GM23338 (cell line): ENCODE measurements at regions not wholly inside any gene's neighbourhood (a gene's known extent, or its start where the extent isn't known, plus 50 kb on each side); places are given as distances from the start of the nearest gene placed in this dataset.
A peak's percentile ranks its signal among the peaks of the same experiment; 100 is the strongest.

Source experiments
- ATAC-seq: fragments of 200-7000 bp; cut with Tn5 transposase; 3 replicates; pipeline ENCODE4 v1.9.1; 2020
- DNase-seq: peaks from one replicate; pipeline ENCODE4 v3.0.0-alpha.2; 2015; ENCODE audit warnings: low spot score
- H2AFZ ChIP-seq: fragments of 200-600 bp; sonication (generic); 2 replicates; pipeline ENCODE4 v1.8.0; 2016; ENCODE audit warnings: antibody characterized with exemption, mild to moderate bottlenecking, moderate library complexity
- H3F3A ChIP-seq: fragments of 200-600 bp; sonication (generic); replicated peaks from 2 replicates; pipeline ENCODE4 v1.8.0; 2017; ENCODE audit warnings: antibody characterized with exemption, mixed run types, low read depth
- H3K27ac ChIP-seq: fragments of 200-600 bp; sonication (generic); 2 replicates; pipeline ENCODE4 v1.6.1; 2016; ENCODE audit warnings: low read depth
- H3K27me3 ChIP-seq: fragments of 200-600 bp; sonication (generic); 2 replicates; pipeline ENCODE4 v1.8.0; 2016; ENCODE audit warnings: mild to moderate bottlenecking, mixed run types, moderate library complexity; ENCODE audit not compliant: insufficient read depth
- H3K36me3 ChIP-seq: fragments of 200-600 bp; sonication (generic); 2 replicates; pipeline ENCODE4 v1.8.0; 2016; ENCODE audit warnings: mild to moderate bottlenecking; ENCODE audit not compliant: insufficient read depth
- H3K4me1 ChIP-seq: fragments of 200-600 bp; sonication (generic); 2 replicates; pipeline ENCODE4 v1.8.0; 2016; ENCODE audit warnings: mild to moderate bottlenecking, moderate library complexity; ENCODE audit not compliant: insufficient read depth
- H3K4me2 ChIP-seq: fragments of 200-600 bp; sonication (generic); 2 replicates; pipeline ENCODE4 v1.7.1; 2017; ENCODE audit warnings: mixed run types
- H3K4me3 ChIP-seq: fragments of 200-600 bp; sonication (generic); 2 replicates; pipeline ENCODE4 v1.6.1; 2016; ENCODE audit warnings: mixed run types
- H3K79me2 ChIP-seq: fragments of 200-600 bp; sonication (generic); replicated peaks from 2 replicates; pipeline ENCODE4 v1.8.0; 2017; ENCODE audit warnings: mild to moderate bottlenecking; ENCODE audit not compliant: insufficient read depth
- H3K9me2 ChIP-seq: fragments of 200-600 bp; sonication (generic); 2 replicates; pipeline ENCODE4 v1.8.0; 2017; ENCODE audit not compliant: insufficient read depth
- H4K20me1 ChIP-seq: fragments of 200-600 bp; sonication (generic); replicated peaks from 2 replicates; pipeline ENCODE4 v1.8.0; 2017; ENCODE audit warnings: mild to moderate bottlenecking; ENCODE audit not compliant: insufficient read depth
- H3K27ac Mint-ChIP-seq: 2 replicates; pipeline ENCODE4 v1.8.0; 2020; ENCODE audit warnings: inconsistent platforms, mild to moderate bottlenecking, moderate library complexity, mixed read lengths
- H3K27me3 Mint-ChIP-seq: 3 replicates; pipeline ENCODE4 v1.8.0; 2022; ENCODE audit warnings: low read depth, mild to moderate bottlenecking, moderate library complexity, mixed read lengths, inconsistent platforms; ENCODE audit not compliant: insufficient read depth, poor library complexity
- H3K36me3 Mint-ChIP-seq: 3 replicates; pipeline ENCODE4 v1.8.0; 2021; ENCODE audit warnings: low read depth, mild to moderate bottlenecking, inconsistent platforms, moderate library complexity, mixed read lengths
- H3K4me1 Mint-ChIP-seq: 3 replicates; pipeline ENCODE4 v1.8.0; 2020; ENCODE audit warnings: mild to moderate bottlenecking, inconsistent platforms, mixed read lengths
- H3K4me3 Mint-ChIP-seq: 3 replicates; pipeline ENCODE4 v1.8.0; 2021; ENCODE audit warnings: moderate library complexity, mild to moderate bottlenecking, inconsistent platforms, mixed read lengths
- H3K9me3 Mint-ChIP-seq: 3 replicates; pipeline ENCODE4 v1.8.0; 2020; ENCODE audit warnings: moderate library complexity, mild to moderate bottlenecking, inconsistent platforms, mixed read lengths
- CREB1 ChIP-seq: fragments of 250-450 bp; sonication (Bioruptor Pico); IDR thresholded peaks from 2 replicates; pipeline ENCODE4 v1.5.0; 2020; ENCODE audit warnings: low read depth, mild to moderate bottlenecking, moderate library complexity
- EZH2 ChIP-seq: fragments of 200-600 bp; sonication (generic); IDR thresholded peaks from one replicate; pipeline ENCODE4 v1.8.0; 2017; ENCODE audit warnings: antibody characterized with exemption, mild to moderate bottlenecking, low read depth; ENCODE audit not compliant: unreplicated experiment
- EZH2phosphoT487 ChIP-seq: fragments of 200-600 bp; sonication (generic); IDR thresholded peaks from one replicate; pipeline ENCODE4 v1.8.1; 2018; ENCODE audit warnings: antibody characterized with exemption; ENCODE audit not compliant: unreplicated experiment
- JUNB ChIP-seq: IDR thresholded peaks from one replicate; pipeline ENCODE4 v1.6.1; 2016; ENCODE audit warnings: antibody characterized with exemption; ENCODE audit not compliant: unreplicated experiment
- NANOG ChIP-seq: IDR thresholded peaks from 2 replicates; pipeline ENCODE4 v1.6.1; 2016; ENCODE audit warnings: antibody characterized with exemption, borderline replicate concordance
- POLR2AphosphoS5 ChIP-seq: IDR thresholded peaks from 2 replicates; pipeline ENCODE4 v1.6.1; 2016; ENCODE audit warnings: antibody characterized with exemption, low read depth
- STAT1 ChIP-seq: IDR thresholded peaks from one replicate; pipeline ENCODE4 v1.6.1; 2016; ENCODE audit warnings: antibody characterized with exemption; ENCODE audit not compliant: unreplicated experiment
- ZNF114 ChIP-seq: fragments of 250-450 bp; sonication (Bioruptor Pico); IDR thresholded peaks from 2 replicates; pipeline ENCODE4 v1.5.0; 2020; ENCODE audit warnings: mild to moderate bottlenecking, moderate library complexity
- ZNF331 ChIP-seq: fragments of 250-450 bp; sonication (Bioruptor Pico); IDR thresholded peaks from 2 replicates; pipeline ENCODE4 v1.5.0; 2020; ENCODE audit warnings: low read depth, mild to moderate bottlenecking, moderate library complexity
- TF ChIP-seq, protein P1 (sequence below): IDR thresholded peaks from 2 replicates; pipeline ENCODE4 v1.6.1; 2016; ENCODE audit warnings: antibody characterized with exemption
- TF ChIP-seq, protein P2 (sequence below), 2 experiments: fragments of 200-600 bp in 1 of 2; sonication (generic) in 1 of 2; conservative IDR thresholded peaks; 2 replicates each; pipeline versions ENCODE4 v1.5.1 to v1.6.1; 2016 to 2017; ENCODE audit warnings: antibody characterized with exemption in 2 of 2, low read depth in 2 of 2, mild to moderate bottlenecking in 2 of 2, moderate library complexity in 1 of 2
- TF ChIP-seq, protein P3 (sequence below): IDR thresholded peaks from one replicate; pipeline ENCODE4 v1.6.1; 2018; ENCODE audit warnings: antibody characterized with exemption; ENCODE audit not compliant: unreplicated experiment
- TF ChIP-seq, protein P4 (sequence below): fragments of 250-450 bp; sonication (Bioruptor Pico); IDR thresholded peaks from 2 replicates; pipeline ENCODE4 v1.5.0; 2020; ENCODE audit warnings: mild to moderate bottlenecking, moderate library complexity

DNA sequence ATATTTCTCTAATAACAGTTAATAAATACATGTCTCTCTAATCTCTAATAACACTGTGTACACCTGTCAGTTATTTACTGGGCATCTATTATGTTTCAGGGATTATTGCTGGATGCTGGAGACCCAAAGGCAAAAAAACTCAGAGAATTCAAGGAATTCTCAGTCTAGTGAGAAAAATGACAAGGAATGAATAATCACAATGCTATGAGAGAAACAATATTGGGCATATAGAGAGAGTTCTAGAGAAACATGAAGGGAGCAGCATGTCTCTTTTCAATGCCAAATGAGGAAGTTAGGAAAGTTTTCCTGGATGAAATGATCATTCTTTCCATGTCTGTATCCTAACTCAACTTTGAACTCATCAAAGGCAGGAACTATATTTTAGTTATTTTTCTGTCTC is 82.8 kb downstream of the TNFSF18 start (continued):
- no peak for TF ChIP-seq JUNB
- no peak for TF ChIP-seq EZH2phosphoT487
- no peak for TF ChIP-seq NANOG
- no peak for TF ChIP-seq CREB1 (CRISPR knock-in tag)
- TF ChIP-seq, protein P1, sequence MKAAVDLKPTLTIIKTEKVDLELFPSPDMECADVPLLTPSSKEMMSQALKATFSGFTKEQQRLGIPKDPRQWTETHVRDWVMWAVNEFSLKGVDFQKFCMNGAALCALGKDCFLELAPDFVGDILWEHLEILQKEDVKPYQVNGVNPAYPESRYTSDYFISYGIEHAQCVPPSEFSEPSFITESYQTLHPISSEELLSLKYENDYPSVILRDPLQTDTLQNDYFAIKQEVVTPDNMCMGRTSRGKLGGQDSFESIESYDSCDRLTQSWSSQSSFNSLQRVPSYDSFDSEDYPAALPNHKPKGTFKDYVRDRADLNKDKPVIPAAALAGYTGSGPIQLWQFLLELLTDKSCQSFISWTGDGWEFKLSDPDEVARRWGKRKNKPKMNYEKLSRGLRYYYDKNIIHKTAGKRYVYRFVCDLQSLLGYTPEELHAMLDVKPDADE = no peak
- TF ChIP-seq ZNF114 (CRISPR knock-in tag) = no peak
- no peak for TF ChIP-seq ZNF331
- TF ChIP-seq EZH2 = no peak

DNA sequence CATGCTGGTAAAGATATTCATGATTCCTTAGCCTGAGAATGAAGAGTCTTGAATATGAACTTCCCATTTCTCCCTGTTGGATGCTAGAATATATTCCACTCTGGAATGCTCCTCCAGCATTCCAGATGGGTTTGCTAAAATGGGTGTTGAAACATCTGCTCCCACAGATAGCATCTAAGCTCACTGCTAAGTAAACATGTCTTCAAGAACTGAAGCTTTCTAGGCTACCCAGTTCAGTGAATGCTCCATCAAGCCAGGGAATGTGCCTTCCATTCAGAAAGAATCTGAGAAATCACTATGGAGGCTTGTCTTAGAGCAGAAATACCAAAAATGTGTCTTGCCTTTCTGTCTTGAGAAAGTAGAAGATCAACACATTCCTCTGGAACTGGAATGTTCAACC is 81.1 kb downstream of the TNFSF18 start:
- Histone ChIP-seq H4K20me1 (no peaks in the 10 kb centered on the region), H3F3A (no peaks in the 10 kb centered on the region), H3K27me3 (no peaks in the 10 kb centered on the region), H2AFZ (no peak overlapping the region), H3K36me3 (no peaks in the 10 kb centered on the region), H3K4me3 (no peak overlapping the region), H3K9me2 (no peaks in the 10 kb centered on the region), H3K27ac (no peak overlapping the region), H3K79me2 (no peaks in the 10 kb centered on the region), H3K4me1 (no peaks in the 10 kb centered on the region), H3K4me2 (no peak overlapping the region)
- DNase-seq (peak; percentile 8), ATAC-seq (no peak)
- H3K36me3 Mint-ChIP-seq = no peaks in the 10 kb centered on the region
- H3K4me3 Mint-ChIP-seq = no peak overlapping the region
- no peaks in the 10 kb centered on the region for H3K4me1 Mint-ChIP-seq
- peaks cover 2% of the 10 kb centered on the region for H3K27me3 Mint-ChIP-seq
- H3K9me3 Mint-ChIP-seq = no peaks in the 10 kb centered on the region; the same call in 2 of the 3 replicates
- H3K27ac Mint-ChIP-seq = no peak overlapping the region
- TF ChIP-seq STAT1 = no peak
- TF ChIP-seq, protein P1 = no peak
- no peak for TF ChIP-seq POLR2AphosphoS5
- TF ChIP-seq EZH2phosphoT487 = no peak
- TF ChIP-seq NANOG = no peak
- TF ChIP-seq, protein P2, sequence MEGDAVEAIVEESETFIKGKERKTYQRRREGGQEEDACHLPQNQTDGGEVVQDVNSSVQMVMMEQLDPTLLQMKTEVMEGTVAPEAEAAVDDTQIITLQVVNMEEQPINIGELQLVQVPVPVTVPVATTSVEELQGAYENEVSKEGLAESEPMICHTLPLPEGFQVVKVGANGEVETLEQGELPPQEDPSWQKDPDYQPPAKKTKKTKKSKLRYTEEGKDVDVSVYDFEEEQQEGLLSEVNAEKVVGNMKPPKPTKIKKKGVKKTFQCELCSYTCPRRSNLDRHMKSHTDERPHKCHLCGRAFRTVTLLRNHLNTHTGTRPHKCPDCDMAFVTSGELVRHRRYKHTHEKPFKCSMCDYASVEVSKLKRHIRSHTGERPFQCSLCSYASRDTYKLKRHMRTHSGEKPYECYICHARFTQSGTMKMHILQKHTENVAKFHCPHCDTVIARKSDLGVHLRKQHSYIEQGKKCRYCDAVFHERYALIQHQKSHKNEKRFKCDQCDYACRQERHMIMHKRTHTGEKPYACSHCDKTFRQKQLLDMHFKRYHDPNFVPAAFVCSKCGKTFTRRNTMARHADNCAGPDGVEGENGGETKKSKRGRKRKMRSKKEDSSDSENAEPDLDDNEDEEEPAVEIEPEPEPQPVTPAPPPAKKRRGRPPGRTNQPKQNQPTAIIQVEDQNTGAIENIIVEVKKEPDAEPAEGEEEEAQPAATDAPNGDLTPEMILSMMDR (conservative IDR thresholded peaks at IDR 0.05; ENCODE audit: low read depth in 2 of 2) = no peak
- TF ChIP-seq, protein P3, sequence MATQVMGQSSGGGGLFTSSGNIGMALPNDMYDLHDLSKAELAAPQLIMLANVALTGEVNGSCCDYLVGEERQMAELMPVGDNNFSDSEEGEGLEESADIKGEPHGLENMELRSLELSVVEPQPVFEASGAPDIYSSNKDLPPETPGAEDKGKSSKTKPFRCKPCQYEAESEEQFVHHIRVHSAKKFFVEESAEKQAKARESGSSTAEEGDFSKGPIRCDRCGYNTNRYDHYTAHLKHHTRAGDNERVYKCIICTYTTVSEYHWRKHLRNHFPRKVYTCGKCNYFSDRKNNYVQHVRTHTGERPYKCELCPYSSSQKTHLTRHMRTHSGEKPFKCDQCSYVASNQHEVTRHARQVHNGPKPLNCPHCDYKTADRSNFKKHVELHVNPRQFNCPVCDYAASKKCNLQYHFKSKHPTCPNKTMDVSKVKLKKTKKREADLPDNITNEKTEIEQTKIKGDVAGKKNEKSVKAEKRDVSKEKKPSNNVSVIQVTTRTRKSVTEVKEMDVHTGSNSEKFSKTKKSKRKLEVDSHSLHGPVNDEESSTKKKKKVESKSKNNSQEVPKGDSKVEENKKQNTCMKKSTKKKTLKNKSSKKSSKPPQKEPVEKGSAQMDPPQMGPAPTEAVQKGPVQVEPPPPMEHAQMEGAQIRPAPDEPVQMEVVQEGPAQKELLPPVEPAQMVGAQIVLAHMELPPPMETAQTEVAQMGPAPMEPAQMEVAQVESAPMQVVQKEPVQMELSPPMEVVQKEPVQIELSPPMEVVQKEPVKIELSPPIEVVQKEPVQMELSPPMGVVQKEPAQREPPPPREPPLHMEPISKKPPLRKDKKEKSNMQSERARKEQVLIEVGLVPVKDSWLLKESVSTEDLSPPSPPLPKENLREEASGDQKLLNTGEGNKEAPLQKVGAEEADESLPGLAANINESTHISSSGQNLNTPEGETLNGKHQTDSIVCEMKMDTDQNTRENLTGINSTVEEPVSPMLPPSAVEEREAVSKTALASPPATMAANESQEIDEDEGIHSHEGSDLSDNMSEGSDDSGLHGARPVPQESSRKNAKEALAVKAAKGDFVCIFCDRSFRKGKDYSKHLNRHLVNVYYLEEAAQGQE = no peak
- TF ChIP-seq, protein P4, sequence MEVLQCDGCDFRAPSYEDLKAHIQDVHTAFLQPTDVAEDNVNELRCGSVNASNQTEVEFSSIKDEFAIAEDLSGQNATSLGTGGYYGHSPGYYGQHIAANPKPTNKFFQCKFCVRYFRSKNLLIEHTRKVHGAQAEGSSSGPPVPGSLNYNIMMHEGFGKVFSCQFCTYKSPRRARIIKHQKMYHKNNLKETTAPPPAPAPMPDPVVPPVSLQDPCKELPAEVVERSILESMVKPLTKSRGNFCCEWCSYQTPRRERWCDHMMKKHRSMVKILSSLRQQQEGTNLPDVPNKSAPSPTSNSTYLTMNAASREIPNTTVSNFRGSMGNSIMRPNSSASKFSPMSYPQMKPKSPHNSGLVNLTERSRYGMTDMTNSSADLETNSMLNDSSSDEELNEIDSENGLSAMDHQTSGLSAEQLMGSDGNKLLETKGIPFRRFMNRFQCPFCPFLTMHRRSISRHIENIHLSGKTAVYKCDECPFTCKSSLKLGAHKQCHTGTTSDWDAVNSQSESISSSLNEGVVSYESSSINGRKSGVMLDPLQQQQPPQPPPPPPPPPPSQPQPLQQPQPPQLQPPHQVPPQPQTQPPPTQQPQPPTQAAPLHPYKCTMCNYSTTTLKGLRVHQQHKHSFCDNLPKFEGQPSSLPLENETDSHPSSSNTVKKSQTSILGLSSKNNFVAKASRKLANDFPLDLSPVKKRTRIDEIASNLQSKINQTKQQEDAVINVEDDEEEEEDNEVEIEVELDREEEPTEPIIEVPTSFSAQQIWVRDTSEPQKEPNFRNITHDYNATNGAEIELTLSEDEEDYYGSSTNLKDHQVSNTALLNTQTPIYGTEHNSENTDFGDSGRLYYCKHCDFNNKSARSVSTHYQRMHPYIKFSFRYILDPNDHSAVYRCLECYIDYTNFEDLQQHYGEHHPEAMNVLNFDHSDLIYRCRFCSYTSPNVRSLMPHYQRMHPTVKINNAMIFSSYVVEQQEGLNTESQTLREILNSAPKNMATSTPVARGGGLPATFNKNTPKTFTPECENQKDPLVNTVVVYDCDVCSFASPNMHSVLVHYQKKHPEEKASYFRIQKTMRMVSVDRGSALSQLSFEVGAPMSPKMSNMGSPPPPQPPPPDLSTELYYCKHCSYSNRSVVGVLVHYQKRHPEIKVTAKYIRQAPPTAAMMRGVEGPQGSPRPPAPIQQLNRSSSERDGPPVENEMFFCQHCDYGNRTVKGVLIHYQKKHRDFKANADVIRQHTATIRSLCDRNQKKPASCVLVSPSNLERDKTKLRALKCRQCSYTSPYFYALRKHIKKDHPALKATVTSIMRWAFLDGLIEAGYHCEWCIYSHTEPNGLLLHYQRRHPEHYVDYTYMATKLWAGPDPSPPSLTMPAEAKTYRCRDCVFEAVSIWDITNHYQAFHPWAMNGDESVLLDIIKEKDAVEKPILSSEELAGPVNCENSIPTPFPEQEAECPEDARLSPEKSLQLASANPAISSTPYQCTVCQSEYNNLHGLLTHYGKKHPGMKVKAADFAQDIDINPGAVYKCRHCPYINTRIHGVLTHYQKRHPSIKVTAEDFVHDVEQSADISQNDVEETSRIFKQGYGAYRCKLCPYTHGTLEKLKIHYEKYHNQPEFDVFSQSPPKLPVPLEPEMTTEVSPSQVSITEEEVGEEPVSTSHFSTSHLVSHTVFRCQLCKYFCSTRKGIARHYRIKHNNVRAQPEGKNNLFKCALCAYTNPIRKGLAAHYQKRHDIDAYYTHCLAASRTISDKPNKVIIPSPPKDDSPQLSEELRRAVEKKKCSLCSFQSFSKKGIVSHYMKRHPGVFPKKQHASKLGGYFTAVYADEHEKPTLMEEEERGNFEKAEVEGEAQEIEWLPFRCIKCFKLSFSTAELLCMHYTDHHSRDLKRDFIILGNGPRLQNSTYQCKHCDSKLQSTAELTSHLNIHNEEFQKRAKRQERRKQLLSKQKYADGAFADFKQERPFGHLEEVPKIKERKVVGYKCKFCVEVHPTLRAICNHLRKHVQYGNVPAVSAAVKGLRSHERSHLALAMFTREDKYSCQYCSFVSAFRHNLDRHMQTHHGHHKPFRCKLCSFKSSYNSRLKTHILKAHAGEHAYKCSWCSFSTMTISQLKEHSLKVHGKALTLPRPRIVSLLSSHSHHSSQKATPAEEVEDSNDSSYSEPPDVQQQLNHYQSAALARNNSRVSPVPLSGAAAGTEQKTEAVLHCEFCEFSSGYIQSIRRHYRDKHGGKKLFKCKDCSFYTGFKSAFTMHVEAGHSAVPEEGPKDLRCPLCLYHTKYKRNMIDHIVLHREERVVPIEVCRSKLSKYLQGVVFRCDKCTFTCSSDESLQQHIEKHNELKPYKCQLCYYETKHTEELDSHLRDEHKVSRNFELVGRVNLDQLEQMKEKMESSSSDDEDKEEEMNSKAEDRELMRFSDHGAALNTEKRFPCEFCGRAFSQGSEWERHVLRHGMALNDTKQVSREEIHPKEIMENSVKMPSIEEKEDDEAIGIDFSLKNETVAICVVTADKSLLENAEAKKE = no peak
